GM18498 (cell line): ENCODE measurements at regions not wholly inside any gene's neighbourhood (a gene's known extent, or its start where the extent isn't known, plus 50 kb on each side); places are given as distances from the start of the nearest gene placed in this dataset.
"Not testable (repeated sequence)": the region's sequence is repeated elsewhere in the genome, so short reads cannot be mapped to it uniquely, and the experiment has no call there.

Source experiments
- ATAC-seq: cut with Tn5 transposase; IDR thresholded peaks from one replicate; pipeline ENCODE4 v1.9.1; 2021; ENCODE audit warnings: mild to moderate bottlenecking, moderate library complexity; ENCODE audit not compliant: unreplicated experiment

DNA sequence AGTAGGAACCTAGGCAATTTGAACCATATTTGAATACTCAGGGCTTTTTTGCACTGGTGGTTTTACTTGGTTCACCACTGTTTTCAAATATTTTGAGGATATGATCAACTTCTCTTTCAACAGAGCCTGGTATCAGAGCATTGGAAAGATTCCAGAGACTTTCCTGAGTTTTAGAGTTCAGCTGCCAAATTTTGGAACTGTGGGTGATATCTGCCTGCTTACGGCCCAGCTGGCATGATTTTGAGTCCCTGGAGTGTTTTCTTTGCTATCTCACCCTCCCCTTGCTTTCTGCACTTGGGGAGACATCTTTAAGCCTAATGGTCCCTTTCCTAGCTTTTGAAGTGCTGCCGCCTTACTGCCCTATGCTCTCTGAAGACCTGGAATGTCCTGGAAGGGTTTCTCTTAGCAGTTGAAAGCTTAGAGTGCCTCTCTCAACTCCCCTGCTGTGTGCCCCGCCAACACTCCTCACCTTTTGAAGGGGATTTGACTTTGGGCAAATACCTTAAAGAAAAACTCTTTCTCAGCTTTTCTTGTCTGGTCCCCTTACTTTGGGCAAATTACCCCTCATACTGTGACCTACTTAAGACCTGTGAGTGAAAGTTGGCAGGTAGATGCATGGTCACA, 539.1 kb downstream of the MFSD1 start:
- ATAC-seq, result no peak

DNA sequence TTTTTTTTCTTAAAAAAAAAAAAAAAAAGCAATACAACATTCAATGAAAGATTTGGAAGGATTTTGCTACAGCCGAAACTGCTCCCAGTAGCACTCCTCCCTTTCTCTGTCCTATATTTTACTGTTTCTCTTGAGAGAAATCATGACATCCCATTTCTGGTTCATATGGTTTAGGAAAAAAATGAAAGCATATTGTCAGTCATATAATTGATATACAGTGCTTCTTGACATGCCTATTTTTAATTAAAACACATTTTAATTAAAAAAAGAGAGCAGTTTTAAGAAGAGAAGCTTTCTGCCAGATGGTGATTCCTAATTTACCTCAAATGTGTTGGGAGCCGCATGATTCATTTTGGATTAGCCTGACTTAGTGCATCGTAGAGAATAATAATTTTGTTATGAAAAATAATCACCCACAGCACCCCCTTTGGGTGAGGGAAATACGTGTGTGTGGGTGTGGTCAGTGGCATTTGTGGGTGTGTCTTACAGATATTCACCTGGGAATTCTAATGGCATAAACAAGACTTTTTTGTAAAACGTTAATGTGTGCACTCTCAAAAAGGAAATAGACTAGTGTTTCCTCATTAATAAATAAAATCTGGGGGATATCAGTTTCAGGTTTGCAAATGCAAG, 544.5 kb downstream of the MFSD1 start:
- no peak for ATAC-seq

DNA sequence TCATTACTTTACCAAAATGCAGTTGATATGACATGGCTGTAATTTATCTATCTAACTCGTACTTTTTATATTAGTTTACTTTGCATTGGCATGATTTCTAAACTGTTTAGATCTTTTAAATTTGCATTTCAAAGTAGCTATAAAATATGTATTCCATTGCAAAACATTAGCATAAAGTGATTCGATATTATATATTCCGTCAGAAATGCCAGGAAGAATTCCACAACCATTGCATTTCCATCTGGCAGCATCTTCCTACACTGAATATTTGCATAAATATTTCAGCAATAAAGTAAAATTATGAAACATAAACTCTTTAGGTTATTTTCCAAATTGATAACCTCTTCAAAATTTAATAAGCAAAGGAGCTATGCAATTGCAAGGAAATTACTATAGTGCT, 546.6 kb downstream of the MFSD1 start:
- no peak for ATAC-seq

DNA sequence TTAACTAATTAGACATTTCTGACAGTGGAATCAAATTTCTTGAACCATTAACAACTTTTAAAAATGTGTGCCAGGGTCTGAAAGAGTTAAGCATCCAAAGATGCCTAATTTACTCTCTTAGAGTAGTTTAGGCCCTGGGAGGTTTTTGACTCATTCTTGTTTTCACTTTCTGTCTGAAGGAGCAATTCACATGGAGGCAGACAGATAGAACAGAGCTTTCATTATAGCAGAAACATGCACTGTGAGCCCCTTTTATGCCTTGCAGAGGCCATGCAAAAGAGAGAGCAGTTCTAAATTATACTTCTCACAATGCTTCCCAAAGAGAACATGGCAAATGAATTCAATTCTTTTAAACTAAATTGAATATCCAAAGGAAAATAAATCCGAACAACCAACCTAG, 554.8 kb downstream of the MFSD1 start:
- peak; percentile 63 for ATAC-seq

DNA sequence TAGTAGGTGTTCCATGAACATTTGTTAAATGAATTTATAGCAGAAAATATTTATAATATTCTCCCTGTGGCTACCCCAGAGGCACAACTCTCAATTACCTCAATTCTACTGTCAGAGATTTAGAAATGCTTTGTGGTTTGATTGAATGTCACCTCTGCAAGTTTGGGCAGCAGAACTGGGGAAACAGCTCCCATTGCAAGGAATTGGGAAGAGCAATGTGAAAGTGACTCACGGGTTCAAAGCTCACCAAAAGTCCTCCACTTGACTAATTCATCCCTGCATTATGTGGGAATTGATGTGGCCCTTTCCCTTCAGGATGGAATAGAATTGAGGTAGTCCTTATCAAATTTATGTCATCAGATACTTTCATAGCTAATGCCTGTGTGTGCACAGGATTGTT, 562.7 kb downstream of the MFSD1 start:
- no peak for ATAC-seq

DNA sequence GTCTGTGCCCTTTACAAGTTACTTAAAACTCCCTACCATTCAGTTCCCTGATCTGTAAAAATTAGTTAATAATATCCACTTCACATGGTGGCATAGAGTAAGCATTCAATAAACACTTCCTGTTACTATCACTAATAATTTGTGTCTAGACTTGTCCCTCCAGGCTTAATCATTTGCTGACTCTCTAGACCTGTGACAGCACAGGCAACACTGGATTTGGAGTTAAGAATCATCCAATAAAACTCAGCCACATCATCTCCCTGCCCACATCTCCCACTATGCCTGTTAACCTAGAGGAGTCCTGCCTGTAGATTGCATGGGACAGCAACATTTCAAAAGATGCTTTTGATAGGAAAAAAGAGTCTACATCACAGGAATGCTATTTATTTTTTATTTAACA, 564.6 kb downstream of the MFSD1 start:
- no peak for ATAC-seq

DNA sequence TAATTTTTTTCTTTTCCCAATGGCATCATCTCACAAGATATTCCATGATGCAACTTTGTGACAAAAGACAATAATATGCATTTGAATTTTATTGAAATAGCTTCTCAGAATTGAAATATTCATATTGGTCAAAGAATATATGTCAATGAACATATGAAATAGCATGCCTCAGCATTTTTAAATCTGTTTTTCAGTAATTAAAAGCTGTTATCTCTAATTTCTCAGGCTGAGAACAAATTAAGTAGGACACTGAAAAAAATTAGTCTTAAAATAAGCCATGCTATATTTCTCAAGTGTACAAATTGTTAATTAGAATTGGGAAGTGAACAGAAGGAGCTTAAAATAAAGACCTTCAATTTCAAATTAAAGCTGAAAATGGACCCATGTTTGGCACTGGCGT, 570.1 kb downstream of the MFSD1 start:
- ATAC-seq, result no peak

DNA sequence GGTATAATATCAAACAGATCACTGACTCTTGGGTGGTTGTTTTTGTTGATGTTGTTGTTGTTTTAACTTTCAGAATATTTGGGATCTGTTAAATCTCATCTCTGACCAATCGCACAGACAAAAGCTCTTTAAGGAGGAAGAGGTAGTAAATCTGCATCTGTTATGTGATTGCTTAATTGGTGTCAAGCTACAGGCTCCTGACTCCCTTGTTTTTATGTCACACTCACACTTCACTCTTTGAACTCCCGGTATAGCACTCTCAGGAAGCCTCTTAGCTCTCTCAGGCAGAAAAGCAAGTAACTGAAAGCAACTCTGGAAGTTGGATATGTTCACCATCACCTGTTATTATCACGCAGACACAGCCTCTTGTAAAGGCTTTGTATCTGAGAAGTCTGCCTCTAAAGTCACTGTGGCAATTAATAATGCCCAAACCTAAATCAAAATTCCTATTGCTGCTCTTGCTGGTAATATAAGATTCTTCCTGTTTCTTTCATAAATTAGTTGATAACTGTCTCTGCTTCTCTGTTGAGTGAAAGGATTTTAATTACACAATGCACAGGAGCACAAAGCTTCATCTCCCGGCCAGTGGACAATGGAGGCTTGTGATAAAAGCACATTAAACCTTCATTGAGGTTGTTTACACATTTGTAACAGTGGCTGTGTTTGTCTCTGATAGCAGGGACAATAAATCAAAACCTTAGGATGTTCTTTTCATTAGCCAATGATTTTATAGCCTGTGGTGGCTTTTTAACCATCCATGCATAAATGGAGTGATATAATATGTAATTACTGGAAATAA, 576.7 kb downstream of the MFSD1 start:
- no peak for ATAC-seq

DNA sequence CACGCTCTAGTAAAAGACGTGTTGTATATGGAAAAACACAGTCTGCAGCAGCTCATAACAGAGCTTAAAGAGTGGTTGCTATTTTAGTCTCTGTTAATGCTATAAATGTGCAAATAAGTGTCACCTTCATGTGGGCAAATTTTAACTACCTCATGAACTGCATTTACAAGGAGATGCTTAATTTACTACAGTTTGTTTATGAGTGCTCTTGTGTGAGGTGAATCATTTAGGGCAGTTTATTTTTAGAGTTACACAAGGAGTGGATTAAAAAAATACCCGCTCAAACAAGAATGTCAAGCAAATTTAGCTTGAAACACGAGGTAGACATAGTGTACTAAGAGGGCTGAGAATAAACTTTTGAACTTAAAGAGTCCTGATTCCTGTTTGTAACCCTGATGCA, 579.0 kb downstream of the MFSD1 start:
- ATAC-seq, result no peak

DNA sequence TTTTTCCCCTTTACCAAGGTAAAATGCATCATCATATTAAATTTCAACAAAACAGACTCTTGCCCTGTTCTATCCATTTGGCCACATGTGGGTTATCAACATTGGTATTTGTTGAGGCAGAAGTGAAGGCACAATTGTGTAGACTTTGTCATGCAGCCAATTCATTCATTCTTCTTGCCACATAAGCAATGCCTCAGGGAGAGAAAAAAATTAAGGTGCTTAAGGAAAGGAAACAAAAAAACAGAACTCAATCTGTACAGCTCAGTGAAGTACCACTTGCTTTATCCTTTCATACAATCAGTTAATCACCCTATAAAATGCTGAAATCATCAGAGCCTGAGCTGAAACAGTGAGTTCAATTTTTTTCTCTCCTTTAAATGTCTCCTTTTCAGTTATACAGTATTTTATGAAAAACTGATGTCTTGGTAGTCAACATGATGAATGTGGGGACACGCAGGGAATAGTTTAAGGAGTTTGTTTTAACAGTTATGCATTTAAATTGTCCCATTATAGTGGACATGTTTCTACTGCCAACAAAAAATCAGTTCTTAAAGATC, 588.9 kb downstream of the MFSD1 start:
- ATAC-seq, result no peak

DNA sequence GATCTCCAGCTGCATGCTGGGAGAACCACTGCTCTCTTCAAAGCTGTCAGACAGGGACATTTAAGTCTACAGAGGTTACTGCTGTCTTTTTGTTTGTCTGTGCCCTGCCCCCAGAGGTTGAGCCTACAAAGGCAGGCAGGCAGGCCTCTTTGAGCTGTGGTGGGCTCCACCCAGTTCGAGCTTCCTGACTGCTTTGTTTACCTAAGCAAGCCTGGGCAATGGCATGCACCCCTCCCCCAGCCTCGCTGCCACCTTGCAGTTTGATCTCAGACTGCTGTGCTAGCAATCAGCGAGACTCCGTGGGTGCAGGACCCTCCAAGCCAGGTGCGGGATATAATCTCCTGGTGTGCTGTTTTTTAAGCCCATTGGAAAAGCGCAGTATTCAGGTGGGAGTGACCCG, 591.0 kb upstream of the IL12A start:
- not testable (repeated sequence) for ATAC-seq

GRCh38 chr3:159401069-159401468, 587.6 kb upstream of the IL12A start:
- ATAC-seq, result no peak

DNA sequence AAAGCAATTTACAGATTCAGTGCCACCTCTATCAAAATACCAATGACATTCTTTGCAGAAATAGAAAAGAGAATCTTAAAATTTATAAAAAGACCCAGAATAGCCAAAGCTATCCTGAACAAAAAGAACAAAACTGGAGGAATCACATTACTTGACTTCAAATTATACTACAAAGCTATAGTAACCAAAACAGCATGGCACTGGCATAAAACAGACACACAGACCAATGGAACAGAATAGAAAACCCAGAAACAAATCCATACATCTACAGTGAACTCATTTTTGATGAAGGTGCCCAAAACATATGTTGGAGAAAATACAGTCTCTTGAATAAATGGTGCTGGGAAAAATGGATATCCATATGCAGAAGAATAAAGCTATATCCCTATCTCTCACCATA, 578.9 kb upstream of the IL12A start:
- not testable (repeated sequence) for ATAC-seq

DNA sequence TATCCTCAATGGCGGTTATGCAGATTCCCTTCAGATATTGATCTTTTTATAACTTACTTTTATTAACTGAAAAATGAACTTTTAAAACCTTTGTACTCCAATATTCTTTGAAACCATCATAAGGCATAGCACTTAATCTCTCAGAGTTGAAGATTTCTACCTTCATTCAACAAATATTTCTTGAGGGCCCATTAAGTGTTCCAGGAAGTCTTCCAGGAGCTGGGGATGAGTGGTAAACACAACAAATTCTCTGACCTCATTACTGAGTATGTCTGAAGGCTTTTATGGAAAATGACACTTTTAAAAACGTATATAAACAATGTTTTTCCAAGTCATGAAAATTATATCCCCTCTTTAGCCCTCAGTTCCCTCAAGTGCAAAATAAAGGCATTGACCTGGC, 575.3 kb upstream of the IL12A start:
- no peak for ATAC-seq

DNA sequence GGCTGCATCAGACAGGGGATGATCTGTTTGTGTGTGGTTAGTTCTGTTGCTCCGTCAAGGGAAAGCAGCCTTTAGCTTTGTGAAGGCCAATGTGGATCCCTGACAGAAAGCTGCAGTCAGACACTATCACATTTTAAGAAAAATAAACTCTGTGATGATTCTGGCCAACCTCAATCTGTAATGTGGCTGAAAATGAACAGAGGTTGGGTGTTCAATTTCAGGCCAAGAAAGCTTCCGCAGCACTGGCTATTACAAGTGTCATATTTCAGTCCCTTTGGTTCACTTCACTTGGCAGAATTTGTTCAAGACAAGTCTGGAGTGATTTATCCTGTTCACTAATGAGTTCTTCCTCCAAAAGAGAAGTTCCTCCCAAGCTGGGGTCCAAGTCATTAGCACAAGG, 571.8 kb upstream of the IL12A start:
- ATAC-seq, result no peak

DNA sequence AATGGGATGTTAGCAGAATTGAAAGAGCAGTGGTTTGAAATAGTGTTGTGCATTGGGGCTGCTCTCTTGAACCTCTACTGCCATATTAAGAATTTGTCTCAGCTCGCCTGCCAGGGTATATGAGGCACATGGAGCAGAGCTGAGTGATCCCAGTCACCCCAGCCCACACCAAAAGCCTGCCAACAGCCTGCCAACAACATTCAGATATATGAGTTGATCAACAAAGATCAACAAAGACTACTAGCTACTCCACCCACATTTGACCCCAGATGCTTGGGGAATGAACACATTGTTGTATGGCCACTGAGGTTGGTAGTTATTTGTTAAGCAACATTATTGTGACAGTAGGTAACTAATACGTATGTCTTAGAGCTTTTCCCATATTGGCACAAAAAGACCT, 570.9 kb upstream of the IL12A start:
- ATAC-seq, result no peak

DNA sequence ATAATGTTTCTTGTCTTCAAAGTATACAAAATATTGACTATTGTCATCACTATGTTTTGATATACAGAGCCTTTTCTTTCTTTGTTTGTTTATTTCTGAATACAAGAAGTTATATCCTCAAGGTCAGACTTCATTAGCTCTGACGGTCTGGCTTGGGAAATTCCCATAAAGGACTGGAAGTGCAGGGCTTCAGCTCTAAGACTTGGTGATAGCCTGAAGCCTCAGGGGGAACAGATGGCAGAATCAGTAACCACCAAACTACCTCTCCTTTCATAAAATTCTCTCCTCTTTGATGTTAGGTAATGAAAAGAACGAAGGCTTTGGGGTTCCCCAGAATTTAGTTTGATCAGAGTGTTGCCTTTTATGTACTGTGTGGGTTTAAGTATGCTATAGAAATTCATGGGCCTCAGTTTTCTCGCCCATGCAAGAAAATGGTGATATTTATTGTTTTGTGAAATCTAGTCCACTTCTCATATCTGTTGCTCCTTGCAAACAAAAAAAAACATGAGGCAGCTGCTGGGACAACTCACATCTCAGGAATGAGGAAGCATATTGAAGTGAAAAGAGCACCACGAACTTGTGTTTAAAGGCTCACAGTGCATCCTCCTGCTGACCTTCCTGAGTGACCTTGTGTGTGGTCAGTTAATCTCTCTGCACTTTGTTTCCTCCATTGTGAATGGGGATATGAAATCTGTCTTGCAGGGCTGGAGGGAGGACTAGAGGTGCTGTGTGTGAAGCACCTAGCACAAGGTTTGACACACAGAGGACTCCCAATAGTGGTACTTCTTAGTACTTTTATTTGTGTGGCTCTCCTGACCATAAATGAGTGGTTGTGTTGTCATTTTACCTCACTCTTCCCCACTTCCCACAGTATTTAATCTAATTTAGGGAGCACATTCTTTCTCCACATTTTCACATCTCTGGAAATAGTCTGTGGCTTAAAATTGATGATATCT, 569.8 kb upstream of the IL12A start:
- ATAC-seq, result no peak

- ATAC-seq, result no peak
Measured at GRCh38 chr3:159429702-159430101, 558.9 kb upstream of the IL12A start.

GRCh38 chr3:159432682-159433340, 555.8 kb upstream of the IL12A start:
- ATAC-seq, result no peak

- no peak for ATAC-seq
Measured at GRCh38 chr3:159439346-159439745, 549.3 kb upstream of the IL12A start.
